NB4 (cell line): ENCODE measurements at regions not wholly inside any gene's neighbourhood (a gene's known extent, or its start where the extent isn't known, plus 50 kb on each side); places are given as distances from the start of the nearest gene placed in this dataset.

Experiments used
- DNase-seq: peaks from one replicate; pipeline ENCODE4 v3.0.0; 2010; ENCODE audit warnings: low read depth
- H3K4me3 ChIP-seq: one replicate; pipeline ENCODE4 v1.5.1; 2011; ENCODE audit warnings: mild to moderate bottlenecking, low read depth, low read length, moderate library complexity
- MYC ChIP-seq: IDR thresholded peaks from 2 replicates; pipeline ENCODE4 v1.6.1; 2011; ENCODE audit warnings: low read depth, low read length
- POLR2A ChIP-seq: IDR thresholded peaks from 2 replicates; pipeline ENCODE4 v1.6.1; 2011; ENCODE audit warnings: mild to moderate bottlenecking; ENCODE audit not compliant: insufficient read length; ENCODE audit errors: extremely low read depth
- TF ChIP-seq, protein P1 (sequence below): IDR thresholded peaks from 2 replicates; pipeline ENCODE4 v1.6.1; 2011; ENCODE audit warnings: low read depth, low read length
- TF ChIP-seq, protein P2 (sequence below): IDR thresholded peaks from one replicate; pipeline ENCODE4 v1.5.1; 2012; ENCODE audit warnings: low read depth, low read length

DNA sequence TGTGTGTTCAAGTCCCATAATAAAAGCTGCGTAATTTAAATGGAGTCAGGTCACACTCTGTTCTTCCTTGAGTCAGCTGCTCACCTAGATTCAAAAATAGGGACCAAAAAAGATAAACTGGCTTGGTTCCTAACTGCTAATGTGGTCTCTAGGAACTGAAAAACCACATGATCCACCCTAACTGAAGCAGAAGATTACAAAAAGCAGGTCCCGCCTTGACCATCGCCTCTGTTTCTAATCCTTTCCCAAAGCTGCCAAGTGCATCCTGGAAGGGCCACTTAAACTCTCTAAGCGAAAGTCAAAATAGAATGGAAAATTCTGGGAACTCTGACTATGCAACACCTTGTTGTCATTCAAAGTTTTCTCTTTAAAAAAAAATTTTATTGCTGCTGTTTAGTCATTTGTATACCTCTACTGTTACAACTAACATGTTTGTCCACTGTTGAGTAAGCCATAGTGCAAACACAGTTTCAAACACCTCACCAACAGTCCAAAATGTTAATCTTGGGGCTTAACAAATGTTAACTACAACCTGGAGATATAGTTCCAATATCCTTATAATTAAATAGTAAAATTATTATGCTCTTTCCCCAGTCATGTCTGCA, 88.9 kb upstream of the THBS1 start:
- no peak for DNase-seq
- no peak overlapping the region for H3K4me3 ChIP-seq
- TF ChIP-seq POLR2A (no peak), MYC (no peak)
- TF ChIP-seq, protein P1, sequence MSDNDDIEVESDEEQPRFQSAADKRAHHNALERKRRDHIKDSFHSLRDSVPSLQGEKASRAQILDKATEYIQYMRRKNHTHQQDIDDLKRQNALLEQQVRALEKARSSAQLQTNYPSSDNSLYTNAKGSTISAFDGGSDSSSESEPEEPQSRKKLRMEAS = no peak

DNA sequence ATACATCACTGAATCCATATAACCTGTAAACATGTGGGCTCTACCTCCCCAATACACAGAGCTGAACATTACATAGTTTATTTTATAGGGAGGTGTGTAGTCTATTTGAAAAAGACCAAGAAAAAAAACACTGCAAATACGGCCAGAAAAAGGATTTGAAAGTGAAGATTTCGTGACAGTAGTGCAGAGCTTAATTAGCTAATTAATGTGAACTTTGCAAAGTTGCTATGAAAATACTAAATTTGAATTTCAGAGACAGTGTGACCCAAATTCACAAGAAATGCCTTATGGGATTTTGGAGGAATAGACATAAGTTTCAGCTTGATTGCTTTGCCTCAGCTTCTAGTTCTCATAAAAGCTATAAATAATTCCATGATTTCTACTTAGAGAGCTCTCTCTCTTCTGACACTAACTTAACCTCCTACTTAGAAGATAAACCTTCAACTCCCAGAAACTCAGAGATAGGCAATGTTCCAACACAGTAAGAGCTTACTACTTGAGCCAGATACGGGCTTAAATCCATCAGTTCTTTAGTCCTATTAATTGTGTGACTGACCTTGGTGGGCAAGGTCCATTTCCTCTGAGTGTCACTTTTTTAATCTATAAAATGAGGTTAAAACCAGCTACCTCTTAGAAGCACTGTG, 87.3 kb upstream of the THBS1 start:
- TF ChIP-seq MYC (no peak), POLR2A (no peak)
- TF ChIP-seq, protein P2, sequence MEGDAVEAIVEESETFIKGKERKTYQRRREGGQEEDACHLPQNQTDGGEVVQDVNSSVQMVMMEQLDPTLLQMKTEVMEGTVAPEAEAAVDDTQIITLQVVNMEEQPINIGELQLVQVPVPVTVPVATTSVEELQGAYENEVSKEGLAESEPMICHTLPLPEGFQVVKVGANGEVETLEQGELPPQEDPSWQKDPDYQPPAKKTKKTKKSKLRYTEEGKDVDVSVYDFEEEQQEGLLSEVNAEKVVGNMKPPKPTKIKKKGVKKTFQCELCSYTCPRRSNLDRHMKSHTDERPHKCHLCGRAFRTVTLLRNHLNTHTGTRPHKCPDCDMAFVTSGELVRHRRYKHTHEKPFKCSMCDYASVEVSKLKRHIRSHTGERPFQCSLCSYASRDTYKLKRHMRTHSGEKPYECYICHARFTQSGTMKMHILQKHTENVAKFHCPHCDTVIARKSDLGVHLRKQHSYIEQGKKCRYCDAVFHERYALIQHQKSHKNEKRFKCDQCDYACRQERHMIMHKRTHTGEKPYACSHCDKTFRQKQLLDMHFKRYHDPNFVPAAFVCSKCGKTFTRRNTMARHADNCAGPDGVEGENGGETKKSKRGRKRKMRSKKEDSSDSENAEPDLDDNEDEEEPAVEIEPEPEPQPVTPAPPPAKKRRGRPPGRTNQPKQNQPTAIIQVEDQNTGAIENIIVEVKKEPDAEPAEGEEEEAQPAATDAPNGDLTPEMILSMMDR = no peak
- TF ChIP-seq, protein P1 = no peak
- DNase-seq = no peak
- H3K4me3 ChIP-seq = no peak overlapping the region

DNA sequence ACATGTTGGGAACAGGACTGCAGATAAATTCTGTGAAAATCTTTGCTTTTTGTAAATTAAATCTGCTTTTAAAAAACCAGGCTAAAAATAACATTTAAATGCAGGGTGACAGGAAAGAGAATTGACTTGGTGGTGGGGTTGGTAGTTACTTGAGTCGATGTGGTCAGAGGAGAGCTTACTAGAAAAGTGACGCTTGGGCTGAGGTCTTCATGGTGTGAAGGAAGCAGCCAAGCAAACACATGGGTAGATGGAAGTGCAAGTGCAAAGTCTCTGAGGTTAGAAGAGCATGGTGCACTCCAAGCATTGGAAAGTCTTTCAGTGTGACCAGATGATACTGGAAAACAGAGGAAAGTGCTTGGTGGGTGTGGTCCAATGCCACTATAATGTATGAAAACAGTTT, 86.4 kb upstream of the THBS1 start:
- no peak for DNase-seq
- H3K4me3 ChIP-seq = no peak overlapping the region
- TF ChIP-seq, protein P2 = no peak
- TF ChIP-seq, protein P1 = no peak
- TF ChIP-seq MYC (no peak), POLR2A (no peak)

DNA sequence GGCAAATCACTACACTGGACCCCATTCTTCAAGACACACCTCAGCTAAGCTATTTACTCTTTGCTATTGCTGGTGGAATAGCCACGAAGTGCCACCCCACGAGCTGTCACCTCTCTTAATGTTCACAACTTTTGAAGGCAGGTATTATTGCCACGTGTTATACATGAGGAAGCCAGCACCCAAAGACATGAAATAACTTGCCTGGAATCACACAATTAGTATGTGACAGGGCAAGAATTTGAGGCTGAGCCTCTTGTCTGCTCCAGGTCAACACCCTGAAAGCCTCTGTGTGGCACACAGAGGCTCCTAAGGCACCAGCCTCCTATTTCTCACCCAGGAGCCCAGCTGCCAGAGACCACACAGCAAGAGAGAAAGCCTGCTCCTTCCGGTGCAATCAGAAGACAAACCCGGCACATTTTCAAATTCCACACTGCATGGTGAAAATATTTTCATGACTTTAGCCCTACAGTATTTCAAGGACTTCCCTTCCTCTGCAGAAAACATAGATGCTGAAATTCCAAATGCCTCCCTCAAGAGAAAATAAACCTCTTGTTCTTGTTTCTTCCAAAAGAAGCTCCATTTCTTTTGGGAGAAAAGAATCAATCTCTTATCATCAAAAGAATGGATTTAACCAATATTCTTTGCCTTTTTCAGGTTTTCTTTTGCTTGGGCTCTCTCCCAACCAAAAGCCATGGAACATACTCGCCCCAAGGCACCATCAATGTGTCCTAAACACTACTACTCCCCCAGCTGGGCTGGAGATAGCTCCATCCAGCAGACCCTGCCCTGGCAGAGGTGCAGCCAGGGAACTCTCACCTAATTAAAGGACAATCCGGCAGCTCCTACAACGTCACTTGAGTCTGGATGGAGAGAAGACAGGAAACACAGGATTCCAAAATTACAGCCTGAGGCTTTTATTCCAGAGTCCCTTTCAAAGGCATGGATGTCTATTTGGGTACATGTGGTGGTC, 84.7 kb upstream of the THBS1 start:
- no peak for DNase-seq
- no peak overlapping the region for H3K4me3 ChIP-seq
- TF ChIP-seq MYC (no peak), POLR2A (no peak)
- TF ChIP-seq, protein P2 = no peak
- TF ChIP-seq, protein P1 = no peak

DNA sequence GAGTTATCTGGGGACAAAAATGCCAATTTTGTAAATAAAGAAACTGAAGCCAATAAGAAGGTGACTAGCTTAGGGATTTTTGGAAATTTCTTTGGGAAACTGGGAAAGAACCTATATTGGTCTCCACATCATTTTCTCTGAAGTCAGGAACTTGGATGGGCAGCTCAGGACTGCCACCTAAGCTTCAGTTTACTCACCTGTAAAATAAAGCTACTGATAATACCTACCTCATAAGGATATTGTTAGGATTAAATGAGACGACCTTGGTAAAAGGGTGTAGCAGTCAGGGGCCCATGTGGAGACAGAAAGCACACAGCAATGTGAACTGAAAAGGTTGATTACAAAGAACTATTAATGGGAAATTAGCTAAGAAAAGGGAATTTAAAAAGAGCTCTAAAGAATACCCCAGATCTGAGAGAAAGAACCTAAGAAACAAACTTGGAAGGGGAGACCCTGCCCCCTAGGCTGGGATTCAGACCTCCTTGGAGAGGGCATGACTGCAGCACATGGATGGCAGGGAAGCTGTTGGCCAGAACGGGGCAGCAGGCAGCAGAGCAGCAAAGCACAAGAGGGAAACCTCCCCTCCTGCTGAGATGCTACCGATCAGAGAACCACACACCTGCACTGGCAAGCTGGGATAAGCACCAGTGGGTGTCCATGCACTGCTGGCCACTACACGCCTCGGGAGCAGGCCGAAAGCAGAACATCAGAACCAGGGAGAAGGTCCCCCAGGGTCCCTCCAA, 83.7 kb upstream of the THBS1 start:
- no peak overlapping the region for H3K4me3 ChIP-seq
- TF ChIP-seq, protein P2 = no peak
- no peak for TF ChIP-seq POLR2A
- no peak for TF ChIP-seq MYC
- TF ChIP-seq, protein P1 = no peak
- DNase-seq = no peak
